ENCODE measurements at regions not wholly inside any gene's neighbourhood (a gene's known extent, or its start where the extent isn't known, plus 50 kb on each side); places are given as distances from the start of the nearest gene placed in this dataset.
A peak's percentile ranks its signal among the peaks of the same experiment; 100 is the strongest.

DNA sequence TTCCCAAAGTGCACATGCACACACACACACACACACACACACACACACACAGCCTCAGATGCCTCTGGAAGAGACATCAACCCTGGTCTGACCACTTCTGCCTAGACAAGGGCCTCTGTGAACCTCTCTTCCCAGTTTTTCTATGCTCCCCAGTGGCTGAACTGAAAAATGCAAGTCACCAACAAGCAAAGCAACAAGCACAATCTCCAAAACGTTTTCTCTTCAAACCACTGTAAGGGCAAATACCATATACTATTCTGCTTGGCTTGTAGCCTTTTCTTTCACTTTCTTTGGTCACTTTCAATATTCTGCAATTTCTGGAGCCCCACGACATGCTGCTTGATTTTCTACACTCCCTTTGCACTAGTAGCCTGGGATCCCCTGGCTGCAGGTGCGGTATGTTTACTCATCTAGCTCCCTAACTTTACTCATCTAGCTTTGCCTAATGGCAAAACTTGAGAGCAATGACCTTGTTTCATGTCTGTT lies 121.4 kb upstream of the DST start:
- DNase-seq: no peak

DNA sequence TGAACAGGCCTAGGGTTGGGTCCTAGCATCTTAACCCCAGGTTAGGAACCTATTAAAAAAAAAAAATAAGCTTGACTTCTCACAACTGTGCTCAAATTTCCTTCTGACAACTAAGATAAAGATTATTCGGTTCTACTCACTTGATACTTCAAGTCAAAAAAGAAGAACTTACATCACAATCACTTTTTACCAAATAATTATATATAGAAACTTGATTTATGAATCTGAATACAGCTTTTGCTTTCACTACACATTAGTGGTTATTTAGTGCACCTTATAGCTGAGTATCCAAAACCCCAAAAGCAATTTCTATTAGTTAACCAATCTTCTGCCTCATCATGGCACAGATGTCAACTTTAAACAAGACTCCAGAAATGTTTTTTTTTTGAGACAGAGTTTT lies 119.0 kb upstream of the DST start:
- no peak for DNase-seq

DNA sequence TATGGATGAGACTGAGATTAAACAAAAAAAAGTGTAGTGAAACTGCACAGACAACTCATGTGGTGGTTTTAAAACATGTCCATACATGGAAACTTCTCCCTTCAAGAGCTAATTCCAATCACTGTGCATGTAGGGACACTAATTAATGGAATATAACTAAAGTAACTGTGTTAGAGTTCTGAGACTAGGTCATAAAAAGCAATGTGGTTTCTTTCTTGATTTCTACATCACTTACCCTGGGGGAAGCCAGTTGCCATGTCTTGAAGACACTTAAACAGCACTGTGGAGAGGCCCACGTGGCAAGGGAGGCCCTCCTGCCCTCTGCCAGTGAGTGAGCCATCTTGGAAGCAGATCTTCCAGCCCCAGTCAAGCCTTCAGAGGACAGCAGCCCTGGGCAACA lies 118.2 kb upstream of the DST start:
- DNase-seq: no peak

DNA sequence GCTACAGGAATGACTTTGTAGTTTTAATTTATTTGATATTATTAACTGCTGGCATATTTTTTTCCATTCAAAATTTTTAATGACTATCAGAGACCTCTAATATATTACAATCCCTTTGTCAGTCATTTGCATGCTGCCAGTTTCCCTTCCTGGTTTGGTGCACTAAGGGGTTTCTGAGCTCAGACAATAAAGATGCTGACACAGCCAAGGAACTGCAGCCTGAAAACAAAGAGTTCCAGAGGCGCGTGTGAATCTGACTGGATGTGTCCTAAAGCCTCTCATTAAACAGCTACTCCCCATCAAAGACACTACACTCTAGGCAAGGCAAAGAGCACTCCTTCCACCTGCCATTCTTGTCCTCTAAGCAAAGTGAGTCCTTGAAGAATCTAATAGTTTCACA lies 116.8 kb upstream of the DST start:
- no peak for DNase-seq

DNA sequence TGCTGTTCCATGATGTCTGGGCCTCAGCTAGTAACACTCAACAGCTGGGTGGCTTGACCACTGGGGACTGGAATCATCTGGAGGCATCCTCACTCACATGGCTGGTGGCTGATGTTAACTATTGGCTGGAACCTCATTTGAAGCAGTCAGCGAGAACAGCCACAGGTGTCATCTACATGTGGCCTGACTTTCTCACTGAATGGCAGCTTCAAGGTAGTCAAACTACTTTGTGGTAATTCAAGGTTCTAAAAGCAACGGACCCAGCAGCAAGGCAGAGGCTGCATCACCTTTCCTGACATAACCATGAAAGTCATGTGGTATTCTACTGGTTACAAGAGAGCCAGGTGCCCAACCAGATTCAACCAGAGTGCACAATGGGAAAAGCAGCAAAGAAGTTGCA lies 115.9 kb upstream of the DST start:
- DNase-seq: no peak

DNA sequence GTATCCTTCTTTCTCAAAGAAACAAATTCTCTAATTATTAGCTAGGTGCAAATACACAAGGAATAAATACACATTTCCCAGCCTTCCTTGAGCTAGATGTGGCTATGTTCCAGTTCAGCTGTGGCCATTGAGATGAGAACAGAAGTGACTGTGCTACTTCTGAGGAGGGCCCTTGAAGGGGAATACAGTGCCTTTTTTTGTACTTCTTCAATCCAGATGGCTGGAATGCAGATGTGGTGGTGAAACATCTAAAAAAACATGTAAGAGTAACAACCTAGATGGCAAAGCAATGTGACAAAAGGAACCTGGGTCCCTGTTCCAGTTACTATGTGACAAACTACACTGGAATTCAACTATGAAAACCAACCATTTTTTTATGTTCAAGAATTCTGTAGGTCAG lies 115.4 kb upstream of the DST start:
- DNase-seq: no peak

DNA sequence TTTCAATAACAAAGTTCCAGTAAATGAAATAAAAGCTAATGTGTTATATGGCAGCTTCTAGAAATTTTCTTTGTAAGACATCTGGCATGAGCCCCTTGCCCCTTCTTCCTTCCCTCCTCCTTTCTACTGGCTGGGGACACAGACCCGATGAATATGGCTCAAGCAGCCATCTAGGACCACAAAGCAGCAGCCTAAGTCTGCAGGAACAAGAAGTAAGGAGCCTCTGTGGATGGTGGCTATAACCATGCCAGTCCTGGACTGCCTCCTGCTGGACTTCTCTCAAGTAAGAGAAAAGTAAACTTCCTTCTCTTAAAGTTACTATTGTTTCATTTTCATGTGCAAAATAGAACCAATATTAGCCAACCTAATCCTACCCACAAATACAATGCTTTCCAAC lies 114.9 kb upstream of the DST start:
- no peak for DNase-seq

DNA sequence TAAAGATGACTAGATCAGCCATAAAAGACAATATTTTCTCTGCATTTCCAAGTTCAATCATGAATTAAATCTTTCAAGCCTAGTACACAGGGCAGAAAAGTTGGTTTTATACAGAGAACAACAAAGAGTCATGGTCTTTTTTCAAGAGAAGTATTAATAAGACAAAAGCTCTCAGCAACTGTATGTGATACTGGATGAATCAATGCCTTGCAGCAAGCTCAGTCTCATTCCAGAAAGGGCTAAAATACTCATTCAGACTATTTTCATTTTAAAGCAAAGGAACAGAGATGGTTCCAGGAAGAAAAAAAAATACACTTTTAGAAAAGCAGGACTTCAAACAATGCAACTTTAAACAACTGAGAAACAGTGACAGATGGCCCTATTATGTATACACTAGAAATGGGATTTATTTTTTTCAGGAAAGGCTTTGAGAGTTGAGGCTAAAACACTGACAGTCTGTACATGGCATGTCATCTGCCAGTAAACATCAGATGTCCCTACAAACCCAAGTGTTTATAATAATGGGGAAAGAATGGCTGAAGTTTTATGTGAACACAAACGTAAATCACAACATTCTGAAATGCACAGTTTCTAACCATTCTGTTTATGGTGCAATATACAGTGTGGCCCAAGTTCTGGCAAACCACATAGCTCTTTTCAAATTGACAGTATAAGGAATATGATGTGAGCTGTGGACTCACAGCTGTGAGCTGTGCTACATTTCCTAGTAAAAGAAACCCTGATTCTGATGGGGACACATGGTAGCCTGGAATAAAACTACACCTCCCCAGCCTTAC lies 114.3 kb upstream of the DST start:
- no peak for DNase-seq

DNA sequence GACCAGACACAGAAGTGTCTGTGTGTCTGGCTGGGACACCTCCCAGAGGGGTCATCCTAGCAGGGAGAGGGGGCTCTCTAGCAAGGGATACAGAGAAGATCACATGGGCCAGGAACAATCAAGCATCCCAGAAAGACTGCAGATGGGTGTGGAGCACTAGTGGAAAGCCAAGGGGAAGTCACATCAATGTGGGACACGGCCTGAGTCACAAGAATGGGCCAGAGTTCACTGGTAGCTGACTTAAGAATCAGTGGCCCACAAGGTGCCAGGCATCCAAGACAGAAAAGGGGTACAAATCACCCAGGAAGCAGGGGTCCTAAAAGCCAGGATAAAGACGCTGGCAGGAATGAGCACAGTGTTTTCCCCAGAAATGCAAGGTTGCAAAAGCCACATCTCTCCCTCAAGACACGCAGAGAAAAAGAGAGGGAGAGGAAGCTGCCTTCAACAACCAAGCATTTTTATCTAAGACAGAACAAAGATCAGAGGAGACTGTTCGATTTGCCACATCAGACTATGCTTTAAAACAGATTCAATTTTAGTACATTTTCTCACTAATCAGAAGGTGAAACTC lies 113.6 kb upstream of the DST start:
- DNase-seq: no peak

DNA sequence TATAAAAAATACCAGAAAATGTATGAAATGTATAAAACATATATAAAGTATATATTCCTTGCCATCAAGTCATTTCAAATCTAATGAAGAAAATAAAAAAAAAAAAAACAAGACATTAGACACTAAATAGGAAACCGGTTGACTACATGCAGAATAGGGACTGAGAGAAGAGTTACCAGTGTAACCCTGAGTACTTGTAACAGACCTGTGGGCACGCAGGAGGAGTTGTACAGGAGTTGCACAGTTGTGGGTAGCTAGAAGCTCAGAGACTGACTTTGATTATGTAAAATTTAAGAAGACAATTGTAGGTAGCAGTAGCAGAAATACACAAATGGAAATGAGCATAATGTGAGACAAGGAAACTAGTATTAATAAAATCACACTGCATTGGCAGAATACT lies 112.4 kb upstream of the DST start:
- DNase-seq: no peak

DNA sequence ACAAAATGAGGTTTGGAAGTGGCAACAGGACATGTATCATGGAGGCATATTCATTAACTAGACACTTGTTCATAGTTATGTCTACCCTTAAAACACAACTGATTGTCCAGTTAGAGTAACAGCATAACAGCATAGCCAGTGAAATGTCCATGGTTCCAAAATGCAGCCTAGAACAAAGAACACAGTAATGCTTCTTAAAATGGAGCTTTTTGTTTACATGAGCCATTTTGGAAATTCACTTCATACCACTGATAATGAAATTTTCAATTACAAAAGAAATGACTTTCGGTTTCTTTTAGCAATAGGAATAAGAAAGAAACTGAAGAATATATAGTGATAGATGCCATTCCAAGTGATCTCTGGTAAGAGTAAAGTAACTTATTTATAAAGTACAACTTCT lies 111.1 kb upstream of the DST start:
- no peak for DNase-seq

DNA sequence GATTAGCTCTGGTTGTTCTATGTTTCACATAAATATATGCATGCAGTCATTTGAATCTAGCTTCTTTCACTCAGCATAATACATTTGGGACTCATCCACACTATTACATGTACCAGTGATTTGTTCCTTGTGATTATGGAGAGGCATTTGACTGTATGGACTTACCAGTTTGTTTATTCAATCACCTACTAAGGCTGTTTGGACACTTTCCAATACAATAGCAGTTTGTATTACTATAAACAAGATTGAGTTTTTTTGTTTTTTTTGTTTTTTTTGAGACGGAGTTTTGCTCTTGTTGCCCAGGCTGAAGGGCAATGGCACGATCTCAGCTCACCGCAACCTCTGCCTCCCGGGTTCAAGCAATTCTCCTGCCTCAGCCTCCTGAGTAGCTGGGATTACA lies 109.8 kb upstream of the DST start:
- no peak for DNase-seq

DNA sequence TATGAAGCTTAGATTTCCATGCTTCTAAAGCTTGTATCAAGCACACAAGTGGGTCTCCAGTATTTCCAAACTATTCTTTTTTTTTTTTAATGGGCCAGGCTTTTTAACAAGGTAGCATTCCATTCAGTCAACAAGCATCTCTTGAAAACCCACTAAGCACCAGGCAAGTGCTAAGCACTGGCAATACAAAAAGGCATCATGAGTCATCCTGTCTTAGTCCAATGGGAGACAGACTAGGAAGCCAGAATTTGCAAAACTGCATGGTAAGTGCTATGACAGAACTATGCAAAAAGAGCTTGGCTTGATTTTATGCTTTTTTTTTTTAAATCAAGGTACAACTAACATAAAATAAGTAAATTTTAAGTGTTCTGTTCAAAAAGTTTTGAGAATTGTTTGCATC lies 109.3 kb upstream of the DST start:
- no peak for DNase-seq

DNA sequence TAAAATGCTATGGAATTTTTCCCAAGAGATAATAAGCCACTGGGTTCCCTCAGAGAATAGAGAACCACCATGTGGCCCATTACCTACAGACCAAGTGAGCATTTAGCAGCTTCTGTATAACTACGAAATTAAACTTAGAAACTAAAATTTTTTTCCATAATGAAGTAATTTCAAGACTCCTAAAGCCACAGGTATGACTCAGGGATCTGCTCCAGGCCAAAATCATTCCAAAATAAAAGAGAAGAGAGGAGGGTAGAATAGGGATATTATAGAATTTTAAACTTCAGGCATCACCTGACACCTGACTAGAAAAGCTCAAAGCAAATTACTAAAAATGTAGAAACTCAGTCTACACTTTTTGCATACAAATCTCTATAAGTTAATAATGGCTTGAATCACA lies 108.9 kb upstream of the DST start:
- no peak for DNase-seq

DNA sequence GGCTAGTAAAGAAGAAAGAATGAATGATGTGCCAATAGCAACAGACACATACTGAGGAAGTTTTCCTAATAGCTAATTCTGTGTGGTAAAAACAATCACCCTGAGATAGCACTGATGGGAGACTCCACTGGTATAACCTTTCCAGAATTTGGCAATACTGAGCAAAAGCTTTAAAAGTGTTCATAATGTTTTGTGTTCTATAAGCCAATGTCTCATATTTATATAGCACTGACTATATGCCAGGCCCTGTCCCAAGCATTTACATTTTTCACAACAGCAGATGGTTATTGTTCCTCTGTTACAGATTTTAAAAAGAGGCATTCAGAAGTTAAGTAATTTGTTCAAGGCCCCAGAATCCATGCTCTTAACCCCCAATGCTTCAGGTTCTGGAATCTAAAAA lies 108.0 kb upstream of the DST start:
- DNase-seq: no peak

DNA sequence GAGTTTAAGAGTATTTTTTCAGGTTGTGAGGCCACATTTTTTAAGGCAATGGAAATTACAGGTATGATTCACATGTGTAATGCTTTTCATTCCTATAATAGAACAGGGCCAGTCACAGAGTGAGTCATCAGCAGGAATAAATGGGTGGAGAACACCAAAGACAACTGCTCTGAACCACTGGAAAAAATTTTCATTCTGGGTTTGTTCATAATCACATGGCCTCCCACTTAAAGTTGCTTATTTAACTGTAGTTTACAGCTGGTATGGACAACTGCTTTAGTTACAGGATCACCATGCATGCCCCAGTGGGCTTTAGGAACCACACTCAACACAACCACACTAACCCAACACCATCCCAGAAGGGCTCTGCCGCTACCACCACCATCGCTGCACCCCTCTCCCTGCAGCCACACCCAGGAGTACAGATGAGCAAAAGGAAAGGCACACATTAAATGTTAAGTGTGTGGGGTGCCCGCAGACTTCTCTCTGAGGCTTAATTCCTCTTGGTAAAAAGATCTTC lies 107.0 kb upstream of the DST start:
- DNase-seq: peak; percentile 17

DNA sequence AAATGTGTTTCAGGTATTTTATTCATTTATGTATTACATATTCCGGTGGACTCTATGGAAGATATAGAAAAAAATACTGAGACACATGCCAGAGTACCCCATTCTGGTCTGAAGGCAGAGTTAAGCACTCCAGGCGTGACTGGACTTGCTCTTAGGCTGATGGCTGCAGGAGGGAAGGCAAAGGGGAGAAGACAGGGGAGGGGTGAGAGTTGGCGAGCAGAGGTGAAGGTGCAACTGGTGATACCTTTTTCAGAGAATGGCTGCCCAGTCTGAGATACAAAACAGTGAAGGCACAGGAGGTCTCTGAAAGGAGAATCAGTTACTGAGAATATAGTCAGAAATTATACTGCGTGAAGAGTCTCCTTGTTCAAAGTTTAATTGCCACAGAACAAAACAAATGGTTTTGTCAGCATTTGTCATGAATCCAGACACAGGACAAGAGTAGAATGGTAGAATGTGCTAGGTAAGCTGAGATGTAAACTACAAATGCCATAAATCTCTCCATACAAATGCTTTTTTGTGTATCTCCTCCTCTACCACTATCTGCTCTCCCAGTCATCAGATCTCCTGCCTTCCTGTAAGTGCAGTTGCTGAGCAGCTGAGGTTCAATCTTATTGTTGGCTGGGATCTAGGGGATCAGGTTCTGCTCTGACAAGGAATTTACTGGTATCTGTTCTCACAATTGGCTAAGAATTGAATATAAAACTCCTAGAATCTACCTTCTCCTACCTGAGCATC lies 104.2 kb upstream of the DST start:
- DNase-seq: no peak

DNA sequence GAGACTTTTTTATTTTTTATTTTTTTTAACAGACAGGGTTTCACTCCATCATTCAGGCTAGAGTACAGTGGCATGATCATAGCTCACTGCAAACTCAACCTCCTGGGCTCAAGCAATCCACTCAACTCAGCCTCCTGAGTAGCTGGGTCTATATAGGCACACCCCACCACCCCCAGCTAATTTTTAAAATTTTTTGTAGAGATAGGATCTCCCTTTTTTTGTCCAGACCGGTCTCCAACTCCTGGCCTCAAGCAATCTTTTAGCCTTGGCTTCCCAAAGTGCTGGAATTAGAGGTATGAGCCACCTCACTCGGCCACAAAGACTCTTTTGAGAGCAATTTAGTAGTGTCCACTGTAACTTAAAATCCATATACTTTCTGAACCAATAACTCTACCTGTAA lies 103.3 kb upstream of the DST start:
- DNase-seq: no peak

DNA sequence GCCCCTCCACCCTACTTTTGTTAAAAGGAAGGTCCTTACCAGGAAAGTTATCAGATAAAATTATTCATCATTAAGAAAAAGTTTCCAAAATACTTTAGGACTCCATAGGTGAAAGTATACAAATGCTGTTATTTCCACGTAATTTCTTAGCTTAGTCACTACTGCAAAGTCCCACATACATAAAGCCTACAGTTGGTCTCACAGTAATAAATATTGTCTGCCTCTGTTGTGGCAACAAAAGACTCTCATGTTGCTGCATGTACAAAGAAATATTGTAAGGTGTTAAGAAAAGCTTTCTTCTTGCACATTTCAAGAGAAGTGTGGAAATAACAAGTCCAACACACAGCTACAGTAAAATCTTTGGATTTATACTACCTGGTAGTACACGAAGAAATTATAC lies 102.4 kb upstream of the DST start:
- DNase-seq: no peak

DNA sequence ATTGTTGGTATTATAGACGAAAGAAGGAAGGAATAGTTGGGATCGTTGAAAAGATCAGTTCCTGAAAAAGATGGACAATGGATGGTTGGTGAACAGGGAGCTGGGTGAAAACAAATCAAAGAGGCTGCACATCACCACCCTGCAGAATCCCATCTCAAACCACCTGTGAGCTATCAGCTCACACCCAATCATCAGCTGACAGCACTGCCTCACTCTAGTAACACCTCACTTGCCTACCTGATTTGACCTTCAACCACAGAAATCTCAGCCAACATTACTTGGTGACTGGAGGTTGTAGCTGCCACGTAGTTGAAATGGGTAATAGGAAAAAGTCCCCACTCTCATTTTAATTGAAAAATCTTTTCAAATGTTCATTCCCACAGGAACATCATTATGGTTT lies 101.8 kb upstream of the DST start:
- DNase-seq: no peak

DNA sequence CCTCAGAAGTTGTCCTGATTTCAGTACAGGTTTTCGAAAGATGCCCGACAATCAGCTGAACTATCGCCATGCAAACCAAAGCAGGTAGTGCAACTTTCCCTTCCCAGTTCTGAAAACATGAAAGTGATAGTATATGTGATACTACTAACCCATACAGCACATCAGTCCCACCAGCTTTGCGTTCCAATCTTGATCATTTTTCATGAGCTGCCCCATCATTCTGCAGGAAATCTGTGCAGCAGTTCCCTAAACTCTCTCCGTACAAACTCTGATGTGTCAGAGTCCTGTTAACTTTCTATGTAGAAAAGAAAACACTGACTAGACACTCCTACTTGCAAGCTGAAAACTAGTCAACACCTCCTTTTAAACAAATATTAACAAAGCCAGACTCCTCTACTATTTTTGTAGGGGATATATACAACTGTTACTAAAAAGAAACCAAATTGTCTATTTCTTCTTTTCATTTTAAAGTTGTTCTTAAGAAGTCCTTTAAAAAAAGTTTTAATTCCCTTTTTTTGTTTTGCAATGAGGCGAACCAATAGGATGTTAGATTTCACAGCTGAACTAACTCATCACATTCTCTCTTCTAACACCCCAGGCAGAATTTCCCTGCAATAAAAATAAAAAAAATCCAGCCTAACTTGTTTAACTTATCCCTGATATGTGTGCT lies 99.6 kb upstream of the DST start:
- DNase-seq: no peak

DNA sequence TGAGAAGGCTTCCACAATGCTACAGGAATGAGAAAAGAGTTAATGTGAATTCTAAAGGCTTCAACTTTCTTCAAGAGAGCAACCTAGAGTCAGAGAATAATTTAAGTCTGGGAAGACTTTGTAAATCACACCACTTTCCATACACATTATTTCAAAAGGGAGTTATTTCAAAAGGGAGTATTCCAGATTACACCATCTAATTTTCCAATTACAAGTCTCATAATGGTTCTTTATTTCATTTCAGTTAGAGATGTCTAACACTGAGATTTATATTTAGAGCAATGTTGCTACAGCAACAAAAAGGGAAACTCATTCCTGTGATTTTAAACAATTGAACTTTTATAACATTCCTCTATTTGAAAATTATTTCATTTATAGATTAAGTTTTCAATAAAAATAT lies 98.8 kb upstream of the DST start:
- no peak for DNase-seq

Data from T1000 (cell line).